ENCODE measurements at regions not wholly inside any gene's neighbourhood (a gene's known extent, or its start where the extent isn't known, plus 50 kb on each side); places are given as distances from the start of the nearest gene placed in this dataset.
"Not testable (repeated sequence)": the region's sequence is repeated elsewhere in the genome, so short reads cannot be mapped to it uniquely, and the experiment has no call there.

DNA sequence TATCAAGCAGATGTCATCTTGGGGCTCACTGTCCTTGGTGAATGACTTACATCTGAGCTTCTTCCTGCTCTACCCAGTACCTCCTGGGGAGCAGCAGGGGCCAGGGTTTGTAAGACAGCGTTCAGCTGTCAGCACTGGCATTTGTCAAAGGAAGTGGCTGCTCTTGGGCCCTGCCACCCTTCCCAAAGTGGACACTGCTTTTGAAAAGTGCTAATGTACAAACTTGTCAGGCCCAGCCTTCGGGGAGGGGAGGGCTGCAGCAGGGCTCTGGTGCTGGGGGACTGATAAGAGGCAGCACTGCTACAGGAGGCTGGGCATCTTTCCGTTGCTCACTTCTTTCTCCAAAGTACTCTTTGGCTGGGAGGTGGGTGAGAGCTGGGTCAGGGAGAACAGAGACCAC is 59.8 kb upstream of the RBM19 start:
- Histone ChIP-seq H3K27ac (no peak overlapping the region), H3K4me1 (no peaks in the 10 kb centered on the region), H3K36me3 (no peaks in the 10 kb centered on the region), H3K27me3 (peaks cover 45% of the 10 kb centered on the region), H3K9me3 (peaks cover 0 to 29% (median 0%) of the 10 kb centered on the region in 3 donors), H3K4me3 (no peak overlapping the region)
- no peak for ATAC-seq
- 45% methylated on average over 3 of the region's 3 CpGs; no CpG with 5 or more reads in 1 of the 2 donors for WGBS, 2 donors (ENCODE audit: low coverage in 1 of 2)
- no peak for TF ChIP-seq EP300 (IDR thresholded peaks at IDR 0.05)
- TF ChIP-seq POLR2AphosphoS5 (IDR thresholded peaks at IDR 0.05): no peak
- no peak for TF ChIP-seq POLR2A (IDR thresholded peaks at IDR 0.05)
- TF ChIP-seq, protein P1, sequence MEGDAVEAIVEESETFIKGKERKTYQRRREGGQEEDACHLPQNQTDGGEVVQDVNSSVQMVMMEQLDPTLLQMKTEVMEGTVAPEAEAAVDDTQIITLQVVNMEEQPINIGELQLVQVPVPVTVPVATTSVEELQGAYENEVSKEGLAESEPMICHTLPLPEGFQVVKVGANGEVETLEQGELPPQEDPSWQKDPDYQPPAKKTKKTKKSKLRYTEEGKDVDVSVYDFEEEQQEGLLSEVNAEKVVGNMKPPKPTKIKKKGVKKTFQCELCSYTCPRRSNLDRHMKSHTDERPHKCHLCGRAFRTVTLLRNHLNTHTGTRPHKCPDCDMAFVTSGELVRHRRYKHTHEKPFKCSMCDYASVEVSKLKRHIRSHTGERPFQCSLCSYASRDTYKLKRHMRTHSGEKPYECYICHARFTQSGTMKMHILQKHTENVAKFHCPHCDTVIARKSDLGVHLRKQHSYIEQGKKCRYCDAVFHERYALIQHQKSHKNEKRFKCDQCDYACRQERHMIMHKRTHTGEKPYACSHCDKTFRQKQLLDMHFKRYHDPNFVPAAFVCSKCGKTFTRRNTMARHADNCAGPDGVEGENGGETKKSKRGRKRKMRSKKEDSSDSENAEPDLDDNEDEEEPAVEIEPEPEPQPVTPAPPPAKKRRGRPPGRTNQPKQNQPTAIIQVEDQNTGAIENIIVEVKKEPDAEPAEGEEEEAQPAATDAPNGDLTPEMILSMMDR (IDR thresholded peaks at IDR 0.05): no peak

DNA sequence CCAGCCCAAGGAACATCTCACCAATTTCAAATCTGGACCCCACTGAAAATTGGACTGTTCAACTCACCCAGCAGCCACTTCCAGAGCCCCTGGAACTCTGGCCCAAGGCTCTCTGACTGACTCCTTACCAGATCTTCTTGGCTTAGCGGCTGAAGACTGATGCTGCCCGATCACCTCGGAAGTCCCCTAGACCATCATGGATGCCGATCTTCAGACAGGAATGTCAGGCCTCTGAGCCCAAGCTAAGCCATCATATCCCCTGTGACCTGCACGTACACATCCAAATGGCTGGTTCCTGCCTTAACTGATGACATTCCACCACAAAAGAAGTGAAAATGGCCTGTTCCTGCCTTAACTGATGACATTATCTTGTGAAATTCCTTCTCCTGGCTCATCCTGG is 56.0 kb upstream of the RBM19 start:
- H3K27ac ChIP-seq, H3K36me3 ChIP-seq, ATAC-seq, H3K4me1 ChIP-seq, H3K4me3 ChIP-seq: not testable (repeated sequence)
- Histone ChIP-seq H3K27me3 (peaks cover 19% of the 10 kb centered on the region), H3K9me3 (peaks cover 0 to 13% (median 0%) of the 10 kb centered on the region in 3 donors)
- WGBS, 2 donors (ENCODE audit: low coverage in 1 of 2): no CpG with 5 or more reads among the region's 5 CpGs

DNA sequence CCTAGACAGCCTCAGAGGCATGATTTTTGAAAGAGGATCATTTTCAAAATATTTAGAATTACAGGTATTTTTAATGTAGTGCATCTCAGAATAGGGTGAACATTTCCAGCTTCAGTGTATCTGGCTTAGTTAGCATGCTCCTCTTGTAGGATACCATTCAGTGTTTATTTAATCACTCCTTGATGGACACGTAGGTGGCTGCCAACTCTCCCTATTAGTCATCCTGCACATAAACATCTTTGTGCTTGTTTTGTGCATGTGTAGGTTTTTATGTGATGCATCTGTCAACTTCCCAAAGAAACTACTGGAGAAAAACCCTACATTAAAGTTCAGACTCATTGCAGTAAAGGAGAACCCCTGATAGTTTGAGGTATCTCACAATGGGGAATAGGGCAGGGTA is 52.5 kb upstream of the RBM19 start:
- TF ChIP-seq POLR2A (IDR thresholded peaks at IDR 0.05): no peak
- no peak for TF ChIP-seq POLR2AphosphoS5 (IDR thresholded peaks at IDR 0.05)
- TF ChIP-seq, protein P1 (IDR thresholded peaks at IDR 0.05): no peak
- no peak for TF ChIP-seq EP300 (IDR thresholded peaks at IDR 0.05)
- Histone ChIP-seq H3K27me3 (peaks cover 14% of the 10 kb centered on the region), H3K4me3 (no peak overlapping the region), H3K4me1 (peaks cover 0 to 5% (median 0%) of the 10 kb centered on the region in 3 donors), H3K27ac (no peak overlapping the region), H3K9me3 (no peaks in the 10 kb centered on the region), H3K36me3 (no peaks in the 10 kb centered on the region)
- no peak for ATAC-seq
- WGBS, 2 donors (ENCODE audit: low coverage in 1 of 2): 15 to 20% methylated on average over 1 of the region's 1 CpG

Measured in gastroesophageal sphincter (tissue), 4 donors.